PFSK-1 (cell line): ENCODE measurements at regions not wholly inside any gene's neighbourhood (a gene's known extent, or its start where the extent isn't known, plus 50 kb on each side); places are given as distances from the start of the nearest gene placed in this dataset.

Experiments
- FOXP2 ChIP-seq: optimal IDR thresholded peaks from 2 replicates; pipeline ENCODE3; 2011; ENCODE audit warnings: borderline replicate concordance, control low read depth, inconsistent platforms; ENCODE audit not compliant: insufficient read depth; ENCODE audit errors: extremely low read length, extremely low read depth
- POLR2AphosphoS5 ChIP-seq: IDR thresholded peaks from 2 replicates; pipeline ENCODE4 v1.6.1; 2012; ENCODE audit warnings: low read depth, mild to moderate bottlenecking, control low read depth, low read length, moderate library complexity
- SIN3A ChIP-seq: IDR thresholded peaks from 2 replicates; pipeline ENCODE4 v1.6.1; 2012; ENCODE audit warnings: mild to moderate bottlenecking, low read length, moderate library complexity, borderline replicate concordance; ENCODE audit not compliant: insufficient read depth
- TAF1 ChIP-seq: IDR thresholded peaks from 2 replicates; pipeline ENCODE4 v1.6.1; 2012; ENCODE audit warnings: low read length, control low read depth, borderline replicate concordance; ENCODE audit not compliant: insufficient read depth
- TF ChIP-seq, protein P1 (sequence below), 2 experiments: IDR thresholded peaks; 2 replicates each; pipeline versions ENCODE4 v1.6.1 to v1.8.0; 2011 to 2012; ENCODE audit warnings: low read depth in 2 of 2, low read length in 2 of 2, control low read depth in 1 of 2, inconsistent platforms in 1 of 2, mild to moderate bottlenecking in 1 of 2, moderate library complexity in 1 of 2; ENCODE audit not compliant: insufficient read depth in 1 of 2

DNA sequence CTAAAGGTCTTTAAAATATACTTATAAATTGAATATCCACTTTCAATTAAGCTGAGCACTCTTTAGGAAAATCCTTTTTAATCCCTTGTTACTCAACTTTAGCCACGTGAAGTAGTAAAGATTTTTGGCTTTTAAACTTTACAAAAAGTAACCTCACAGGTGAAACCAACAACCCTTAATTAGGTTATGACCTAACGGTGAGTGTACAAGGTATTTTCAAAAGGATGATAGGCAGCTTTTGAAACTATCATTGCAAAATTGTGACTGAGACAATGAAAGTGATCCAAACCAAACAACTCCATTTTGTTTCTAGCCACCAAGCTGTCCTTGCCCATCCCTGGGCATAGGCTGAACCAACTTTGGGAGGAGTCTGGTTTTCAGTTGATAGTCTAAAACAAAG is 940.2 kb downstream of the OTOL1 start:
- TF ChIP-seq, protein P1, sequence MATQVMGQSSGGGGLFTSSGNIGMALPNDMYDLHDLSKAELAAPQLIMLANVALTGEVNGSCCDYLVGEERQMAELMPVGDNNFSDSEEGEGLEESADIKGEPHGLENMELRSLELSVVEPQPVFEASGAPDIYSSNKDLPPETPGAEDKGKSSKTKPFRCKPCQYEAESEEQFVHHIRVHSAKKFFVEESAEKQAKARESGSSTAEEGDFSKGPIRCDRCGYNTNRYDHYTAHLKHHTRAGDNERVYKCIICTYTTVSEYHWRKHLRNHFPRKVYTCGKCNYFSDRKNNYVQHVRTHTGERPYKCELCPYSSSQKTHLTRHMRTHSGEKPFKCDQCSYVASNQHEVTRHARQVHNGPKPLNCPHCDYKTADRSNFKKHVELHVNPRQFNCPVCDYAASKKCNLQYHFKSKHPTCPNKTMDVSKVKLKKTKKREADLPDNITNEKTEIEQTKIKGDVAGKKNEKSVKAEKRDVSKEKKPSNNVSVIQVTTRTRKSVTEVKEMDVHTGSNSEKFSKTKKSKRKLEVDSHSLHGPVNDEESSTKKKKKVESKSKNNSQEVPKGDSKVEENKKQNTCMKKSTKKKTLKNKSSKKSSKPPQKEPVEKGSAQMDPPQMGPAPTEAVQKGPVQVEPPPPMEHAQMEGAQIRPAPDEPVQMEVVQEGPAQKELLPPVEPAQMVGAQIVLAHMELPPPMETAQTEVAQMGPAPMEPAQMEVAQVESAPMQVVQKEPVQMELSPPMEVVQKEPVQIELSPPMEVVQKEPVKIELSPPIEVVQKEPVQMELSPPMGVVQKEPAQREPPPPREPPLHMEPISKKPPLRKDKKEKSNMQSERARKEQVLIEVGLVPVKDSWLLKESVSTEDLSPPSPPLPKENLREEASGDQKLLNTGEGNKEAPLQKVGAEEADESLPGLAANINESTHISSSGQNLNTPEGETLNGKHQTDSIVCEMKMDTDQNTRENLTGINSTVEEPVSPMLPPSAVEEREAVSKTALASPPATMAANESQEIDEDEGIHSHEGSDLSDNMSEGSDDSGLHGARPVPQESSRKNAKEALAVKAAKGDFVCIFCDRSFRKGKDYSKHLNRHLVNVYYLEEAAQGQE (IDR thresholded peaks at IDR 0.05; ENCODE audit: insufficient read depth in 1 of 2, low read depth in 2 of 2, low read length in 2 of 2) = no peak
- TF ChIP-seq POLR2AphosphoS5 (no peak), TAF1 (no peak), SIN3A (no peak), FOXP2 (no peak)
